Type B pancreatic cell (in vitro differentiated cells): ENCODE measurements at regions not wholly inside any gene's neighbourhood (a gene's known extent, or its start where the extent isn't known, plus 50 kb on each side); places are given as distances from the start of the nearest gene placed in this dataset.
A peak's percentile ranks its signal among the peaks of the same experiment; 100 is the strongest.

Experiments used
- DNase-seq: peaks from one replicate; pipeline ENCODE4 v3.0.0; 2021; ENCODE audit warnings: mixed read lengths; ENCODE audit not compliant: unreplicated experiment; ENCODE audit errors: extremely low spot score
- H3K27ac Mint-ChIP-seq: 2 replicates; pipeline ENCODE4 v1.8.0; 2021; ENCODE audit warnings: mild to moderate bottlenecking, mixed read lengths
- H3K27me3 Mint-ChIP-seq: 2 replicates; pipeline ENCODE4 v1.8.0; 2021; ENCODE audit warnings: mixed read lengths
- H3K36me3 Mint-ChIP-seq: 2 replicates; pipeline ENCODE4 v1.8.0; 2021; ENCODE audit warnings: mixed read lengths
- H3K4me1 Mint-ChIP-seq: one replicate; pipeline ENCODE4 v1.8.0; 2021; ENCODE audit warnings: mixed read lengths; ENCODE audit not compliant: unreplicated experiment
- H3K4me3 Mint-ChIP-seq: 2 replicates; pipeline ENCODE4 v1.8.0; 2021; ENCODE audit warnings: mild to moderate bottlenecking, mixed read lengths
- H3K9me3 Mint-ChIP-seq: 2 replicates; pipeline ENCODE4 v1.8.0; 2021; ENCODE audit warnings: mixed read lengths
- CTCF ChIP-seq: fragments of 200-600 bp; sonication (generic); conservative IDR thresholded peaks from 2 replicates; pipeline ENCODE4 v1.5.0; 2021; ENCODE audit warnings: antibody characterized with exemption, mild to moderate bottlenecking

GRCh38 chr2:128777196-128778035 lies 458.7 kb upstream of the HS6ST1 start:
- DNase-seq, result peak; percentile 58
- Mint-ChIP-seq H3K4me1 (peaks cover 23% of the 10 kb centered on the region), H3K9me3 (no peaks in the 10 kb centered on the region), H3K4me3 (no peak overlapping the region), H3K27me3 (peaks cover 7% of the 10 kb centered on the region), H3K27ac (no peak overlapping the region), H3K36me3 (no peaks in the 10 kb centered on the region)
- no peak for TF ChIP-seq CTCF

GRCh38 chr2:128778843-128779242 lies 460.2 kb upstream of the HS6ST1 start:
- Mint-ChIP-seq H3K27me3 (peaks cover 10% of the 10 kb centered on the region), H3K9me3 (no peaks in the 10 kb centered on the region), H3K4me3 (no peak overlapping the region), H3K27ac (no peak overlapping the region), H3K36me3 (no peaks in the 10 kb centered on the region), H3K4me1 (peaks cover 20% of the 10 kb centered on the region)
- DNase-seq, result no peak
- no peak for TF ChIP-seq CTCF

GRCh38 chr2:128779301-128780095 lies 460.8 kb upstream of the HS6ST1 start:
- no peak for DNase-seq
- no peaks in the 10 kb centered on the region for H3K9me3 Mint-ChIP-seq
- H3K4me3 Mint-ChIP-seq, result no peak overlapping the region
- peaks cover 15% of the 10 kb centered on the region for H3K4me1 Mint-ChIP-seq
- H3K27ac Mint-ChIP-seq, result no peak overlapping the region
- TF ChIP-seq CTCF, result no peak
- H3K27me3 Mint-ChIP-seq, result peaks cover 10% of the 10 kb centered on the region
- no peaks in the 10 kb centered on the region for H3K36me3 Mint-ChIP-seq

- no peak overlapping the region for H3K4me3 Mint-ChIP-seq
- no peaks in the 10 kb centered on the region for H3K9me3 Mint-ChIP-seq
- H3K27me3 Mint-ChIP-seq, result peaks cover 10% of the 10 kb centered on the region
- no peaks in the 10 kb centered on the region for H3K36me3 Mint-ChIP-seq
- no peak for TF ChIP-seq CTCF
- H3K4me1 Mint-ChIP-seq, result peaks cover 9% of the 10 kb centered on the region
- no peak overlapping the region for H3K27ac Mint-ChIP-seq
- DNase-seq, result no peak
These were observed 461.9 kb upstream of the HS6ST1 start for GRCh38 chr2:128780434-128781080.

GRCh38 chr2:128781166-128781565 lies 462.5 kb upstream of the HS6ST1 start:
- DNase-seq, result no peak
- Mint-ChIP-seq H3K9me3 (no peaks in the 10 kb centered on the region), H3K36me3 (no peaks in the 10 kb centered on the region), H3K4me3 (no peak overlapping the region), H3K27ac (no peak overlapping the region), H3K4me1 (peaks cover 10% of the 10 kb centered on the region), H3K27me3 (peaks cover 8% of the 10 kb centered on the region)
- TF ChIP-seq CTCF, result no peak
